Trophoblast cell (in vitro differentiated cells and primary cell): ENCODE measurements at regions not wholly inside any gene's neighbourhood (a gene's known extent, or its start where the extent isn't known, plus 50 kb on each side); places are given as distances from the start of the nearest gene placed in this dataset.

Experiments used
- DNase-seq, 2 donors: peaks; one replicate each; pipeline ENCODE4 v3.0.0-alpha.2; 2016
- H2AFZ ChIP-seq: 2 replicates; pipeline ENCODE4 v1.6.1; 2013; ENCODE audit warnings: low read length, moderate library complexity, mild to moderate bottlenecking; ENCODE audit not compliant: insufficient read depth, poor library complexity
- H2AK5ac ChIP-seq: 2 replicates; pipeline ENCODE4 v1.6.1; 2013; ENCODE audit warnings: mild to moderate bottlenecking, low read length
- H2BK120ac ChIP-seq: 2 replicates; pipeline ENCODE4 v1.6.1; 2013; ENCODE audit warnings: low read length, mild to moderate bottlenecking, moderate library complexity; ENCODE audit not compliant: insufficient read depth, poor library complexity
- H2BK12ac ChIP-seq: 2 replicates; pipeline ENCODE4 v1.6.1; 2013; ENCODE audit warnings: mild to moderate bottlenecking, low read length, moderate library complexity
- H2BK5ac ChIP-seq: 2 replicates; pipeline ENCODE4 v1.6.1; 2013; ENCODE audit warnings: low read length, low read depth, moderate library complexity, mild to moderate bottlenecking; ENCODE audit not compliant: poor library complexity
- H3K14ac ChIP-seq: 2 replicates; pipeline ENCODE4 v1.6.1; 2013; ENCODE audit warnings: mild to moderate bottlenecking, low read length
- H3K18ac ChIP-seq: 2 replicates; pipeline ENCODE4 v1.6.1; 2013; ENCODE audit warnings: mild to moderate bottlenecking, low read length
- H3K23ac ChIP-seq: 2 replicates; pipeline ENCODE4 v1.6.1; 2013; ENCODE audit warnings: low read length
- H3K27ac ChIP-seq: 2 replicates; pipeline ENCODE4 v1.5.1; 2013; ENCODE audit warnings: low read depth, mild to moderate bottlenecking, inconsistent platforms, low read length, moderate library complexity
- H3K27me3 ChIP-seq: 2 replicates; pipeline ENCODE4 v1.6.1; 2013; ENCODE audit warnings: inconsistent platforms, mild to moderate bottlenecking, low read length, moderate library complexity; ENCODE audit not compliant: insufficient read depth
- H3K36me3 ChIP-seq, 2 experiments: 1 replicate in 1 of 2; 2 replicates in 1 of 2; pipeline ENCODE4 v1.6.1; 2013; ENCODE audit warnings: low read length in 2 of 2, mild to moderate bottlenecking in 2 of 2, moderate library complexity in 1 of 2; ENCODE audit not compliant: insufficient read depth in 2 of 2, control insufficient read depth in 1 of 2
- H3K4ac ChIP-seq: 2 replicates; pipeline ENCODE4 v1.6.1; 2013; ENCODE audit warnings: low read depth, mild to moderate bottlenecking, low read length, moderate library complexity
- H3K4me1 ChIP-seq, 2 experiments: 1 replicate in 1 of 2; 2 replicates in 1 of 2; pipeline ENCODE4 v1.6.1; 2013; ENCODE audit warnings: low read length in 2 of 2, mild to moderate bottlenecking in 2 of 2, moderate library complexity in 1 of 2; ENCODE audit not compliant: insufficient read depth in 2 of 2, control insufficient read depth in 1 of 2
- H3K4me2 ChIP-seq: 2 replicates; pipeline ENCODE4 v1.6.1; 2013; ENCODE audit warnings: inconsistent platforms, mild to moderate bottlenecking, low read length, moderate library complexity
- H3K4me3 ChIP-seq: 2 replicates; pipeline ENCODE4 v1.5.1; 2013; ENCODE audit warnings: mild to moderate bottlenecking, low read depth, low read length, inconsistent platforms
- H3K79me1 ChIP-seq: one replicate; pipeline ENCODE4 v1.6.1; 2013; ENCODE audit warnings: low read length
- H3K79me2 ChIP-seq: 2 replicates; pipeline ENCODE4 v1.6.1; 2013; ENCODE audit warnings: low read length, mild to moderate bottlenecking; ENCODE audit not compliant: control insufficient read depth, insufficient read depth, poor library complexity
- H3K9ac ChIP-seq: 2 replicates; pipeline ENCODE4 v1.6.1; 2013; ENCODE audit warnings: mild to moderate bottlenecking, low read length
- H3K9me3 ChIP-seq: 2 replicates; pipeline ENCODE4 v1.6.1; 2013; ENCODE audit warnings: low read depth, mild to moderate bottlenecking, control low read depth, inconsistent platforms, low read length; ENCODE audit not compliant: insufficient read depth
- H4K12ac ChIP-seq: 2 replicates; pipeline ENCODE4 v1.6.1; 2013; ENCODE audit warnings: low read depth, mild to moderate bottlenecking, low read length, moderate library complexity
- H4K8ac ChIP-seq: 2 replicates; pipeline ENCODE4 v1.6.1; 2013; ENCODE audit warnings: low read depth, mild to moderate bottlenecking, low read length, moderate library complexity
- H4K91ac ChIP-seq: one replicate; pipeline ENCODE4 v1.6.1; 2013; ENCODE audit warnings: low read depth, mild to moderate bottlenecking, low read length, moderate library complexity
- WGBS: extraction: QIAGEN DNeasy Blood & Tissue Kit; methylation state at CpG from one replicate; pipeline ENCODE4 v1.1.7; 2013; ENCODE audit warnings: missing lambda C conversion rate; ENCODE audit not compliant: insufficient read length, insufficient coverage; ENCODE audit errors: extremely low coverage; 5-methylcytosine and 5-hydroxymethylcytosine counted together

DNA sequence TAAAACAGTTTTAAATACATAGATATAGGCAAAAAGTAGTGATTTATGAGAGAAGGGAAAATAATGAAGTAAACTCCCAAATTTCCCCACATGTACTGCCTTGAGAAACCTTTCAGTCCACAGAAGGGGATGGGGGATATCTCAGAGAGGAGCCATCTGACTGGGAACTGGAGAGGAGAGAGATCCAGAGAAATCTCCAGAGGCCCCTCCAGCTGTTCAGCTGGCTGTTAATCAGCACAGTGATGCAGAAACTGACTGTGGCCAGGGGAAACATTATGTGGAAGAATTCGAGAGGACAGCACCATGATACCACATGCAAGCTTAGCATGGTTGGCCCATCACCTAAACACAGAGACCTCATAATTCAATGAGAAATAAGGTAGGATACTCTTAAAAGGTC, 1165.9 kb upstream of the TMEM132C start:
- no peak overlapping the region for H3K4me3 ChIP-seq
- H3K36me3 ChIP-seq = no peaks in the 10 kb centered on the region
- H2AFZ ChIP-seq = no peak overlapping the region
- no peak for DNase-seq
- no peaks in the 10 kb centered on the region for H3K4me1 ChIP-seq
- H3K27me3 ChIP-seq = no peaks in the 10 kb centered on the region
- no peak overlapping the region for H2BK5ac ChIP-seq
- no peaks in the 10 kb centered on the region for H3K9me3 ChIP-seq
- H3K23ac ChIP-seq = no peak overlapping the region
- H3K4ac ChIP-seq = no peak overlapping the region
- no peak overlapping the region for H2AK5ac ChIP-seq
- no CpG with 5 or more reads among the region's 1 CpG for WGBS
- H3K79me2 ChIP-seq = no peaks in the 10 kb centered on the region
- no peak overlapping the region for H4K91ac ChIP-seq
- H3K4me2 ChIP-seq = no peak overlapping the region
- no peak overlapping the region for H3K27ac ChIP-seq
- H2BK12ac ChIP-seq = no peak overlapping the region
- no peak overlapping the region for H3K18ac ChIP-seq
- H4K12ac ChIP-seq = no peak overlapping the region
- H3K79me1 ChIP-seq = no peaks in the 10 kb centered on the region
- no peak overlapping the region for H4K8ac ChIP-seq
- H3K14ac ChIP-seq = no peak overlapping the region
- no peak overlapping the region for H2BK120ac ChIP-seq
- H3K9ac ChIP-seq = no peak overlapping the region

DNA sequence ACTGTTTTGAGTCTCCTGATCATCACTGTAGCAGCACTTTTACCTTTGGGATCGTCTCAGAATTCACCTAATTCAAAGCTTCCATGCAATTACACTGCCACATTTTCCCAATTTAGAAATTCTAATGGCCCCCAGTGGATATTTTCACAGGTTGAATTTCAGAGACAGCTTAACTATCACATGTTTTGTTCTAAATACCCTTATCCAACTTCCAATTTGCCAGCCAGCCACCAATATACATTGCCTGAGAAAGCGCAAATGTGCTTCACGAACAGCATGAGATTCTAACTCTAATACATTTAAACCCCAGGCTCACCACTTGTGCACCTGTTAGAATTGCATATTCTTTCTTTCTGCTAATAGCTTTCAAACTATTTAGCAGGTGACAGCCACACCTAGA, 1160.9 kb upstream of the TMEM132C start:
- H4K91ac ChIP-seq = no peak overlapping the region
- no peaks in the 10 kb centered on the region for H3K79me1 ChIP-seq
- H3K9ac ChIP-seq = no peak overlapping the region
- H3K4ac ChIP-seq = no peak overlapping the region
- H3K4me3 ChIP-seq = no peak overlapping the region
- H3K27ac ChIP-seq = no peak overlapping the region
- no peak overlapping the region for H2AK5ac ChIP-seq
- no peak overlapping the region for H2BK12ac ChIP-seq
- H3K9me3 ChIP-seq = no peaks in the 10 kb centered on the region
- WGBS = no CpG with 5 or more reads among the region's 3 CpGs
- H4K8ac ChIP-seq = no peak overlapping the region
- no peak overlapping the region for H3K4me2 ChIP-seq
- no peak overlapping the region for H3K14ac ChIP-seq
- H2AFZ ChIP-seq = no peak overlapping the region
- H3K79me2 ChIP-seq = no peaks in the 10 kb centered on the region
- no peaks in the 10 kb centered on the region for H3K36me3 ChIP-seq
- H3K4me1 ChIP-seq = no peaks in the 10 kb centered on the region
- no peak overlapping the region for H3K18ac ChIP-seq
- no peak overlapping the region for H2BK120ac ChIP-seq
- H4K12ac ChIP-seq = no peak overlapping the region
- H3K27me3 ChIP-seq = no peaks in the 10 kb centered on the region
- H2BK5ac ChIP-seq = no peak overlapping the region
- no peak overlapping the region for H3K23ac ChIP-seq
- DNase-seq = no peak

DNA sequence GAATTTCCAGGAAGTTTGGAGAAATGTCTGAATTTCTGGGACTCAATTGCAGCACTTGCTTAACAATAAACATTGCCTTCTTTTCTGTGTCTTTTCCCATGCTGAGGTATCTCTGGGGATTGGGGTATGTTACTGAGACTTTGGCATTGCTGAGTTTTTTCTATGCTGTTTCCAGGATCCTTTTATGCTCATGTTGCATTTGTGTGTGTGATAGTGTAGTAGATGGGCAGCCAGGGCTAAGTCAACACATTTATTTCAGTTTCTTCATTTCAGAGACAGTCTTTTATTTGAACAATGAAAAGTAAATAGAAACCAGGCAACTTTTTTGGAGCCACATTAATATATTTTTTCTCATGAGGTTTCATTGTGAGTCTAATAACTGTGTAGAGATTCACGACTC, 1160.3 kb upstream of the TMEM132C start:
- Histone ChIP-seq H2BK12ac (no peak overlapping the region), H4K12ac (no peak overlapping the region), H3K9ac (no peak overlapping the region), H2BK120ac (no peak overlapping the region), H3K18ac (no peak overlapping the region), H3K4me2 (no peak overlapping the region), H4K91ac (no peak overlapping the region), H3K27me3 (no peaks in the 10 kb centered on the region), H3K79me1 (no peaks in the 10 kb centered on the region), H3K36me3 (no peaks in the 10 kb centered on the region), H2BK5ac (no peak overlapping the region), H2AFZ (no peak overlapping the region), H3K4me3 (no peak overlapping the region), H4K8ac (no peak overlapping the region), H3K4ac (no peak overlapping the region), H3K27ac (no peak overlapping the region), H3K9me3 (no peaks in the 10 kb centered on the region), H3K4me1 (no peaks in the 10 kb centered on the region), H3K14ac (no peak overlapping the region), H2AK5ac (no peak overlapping the region), H3K23ac (no peak overlapping the region), H3K79me2 (no peaks in the 10 kb centered on the region)
- no CpG with 5 or more reads among the region's 1 CpG for WGBS
- no peak for DNase-seq

DNA sequence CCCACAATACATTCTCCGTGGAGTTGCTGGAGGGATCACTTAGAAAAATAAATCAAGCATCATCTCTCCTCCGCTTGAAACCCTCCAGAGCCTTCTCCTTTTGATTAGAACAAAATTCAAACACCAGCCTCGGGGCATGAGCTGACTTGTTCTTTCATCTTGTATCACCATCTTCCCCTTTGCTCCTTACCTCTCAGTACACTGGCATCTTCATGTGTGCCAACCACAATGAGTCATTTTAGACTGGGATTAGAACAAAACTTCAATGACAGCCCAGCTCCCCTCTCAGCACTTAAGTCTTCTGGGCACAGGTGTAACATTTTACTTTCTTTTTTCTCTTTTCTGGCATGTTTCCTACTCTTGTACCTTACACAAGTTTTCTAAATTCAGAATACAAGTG, 1159.2 kb upstream of the TMEM132C start:
- Histone ChIP-seq H2AK5ac (no peak overlapping the region), H3K9ac (no peak overlapping the region), H4K12ac (no peak overlapping the region), H2BK5ac (no peak overlapping the region), H3K9me3 (no peaks in the 10 kb centered on the region), H3K79me2 (no peaks in the 10 kb centered on the region), H4K8ac (no peak overlapping the region), H3K18ac (no peak overlapping the region), H3K4me1 (no peaks in the 10 kb centered on the region), H4K91ac (no peak overlapping the region), H3K4me3 (no peak overlapping the region), H3K4me2 (no peak overlapping the region), H2AFZ (no peak overlapping the region), H2BK12ac (no peak overlapping the region), H2BK120ac (no peak overlapping the region), H3K79me1 (no peaks in the 10 kb centered on the region), H3K23ac (no peak overlapping the region), H3K36me3 (no peaks in the 10 kb centered on the region), H3K14ac (no peak overlapping the region), H3K4ac (no peak overlapping the region), H3K27ac (no peak overlapping the region), H3K27me3 (no peaks in the 10 kb centered on the region)
- no CpG with 5 or more reads among the region's 3 CpGs for WGBS
- no peak for DNase-seq
